ENCODE measurements at regions not wholly inside any gene's neighbourhood (a gene's known extent, or its start where the extent isn't known, plus 50 kb on each side); places are given as distances from the start of the nearest gene placed in this dataset.

- in situ Hi-C loops (cut with HindIII; ENCODE audit: low sequenced_read_pairs) = loop anchor here (10.0 kb wide), 1 partner anchor 69 kb away; no protein-coding TSS in a partner anchor
Observed at GRCh38 chr22:42183461-42184059, 53.0 kb upstream of the CYP2D6 start.

- in situ Hi-C loops (cut with HindIII; ENCODE audit: low sequenced_read_pairs) = loop anchor here (10.0 kb wide), 1 partner anchor 66 kb away; no protein-coding TSS in a partner anchor
Observed at GRCh38 chr22:42180349-42180842, 49.8 kb upstream of the CYP2D6 start.
